ENCODE measurements at regions not wholly inside any gene's neighbourhood (a gene's known extent, or its start where the extent isn't known, plus 50 kb on each side); places are given as distances from the start of the nearest gene placed in this dataset.

GRCh38 chr2:121134728-121135127 is 150.3 kb downstream of the TFCP2L1 start:
- TF ChIP-seq, protein P1, sequence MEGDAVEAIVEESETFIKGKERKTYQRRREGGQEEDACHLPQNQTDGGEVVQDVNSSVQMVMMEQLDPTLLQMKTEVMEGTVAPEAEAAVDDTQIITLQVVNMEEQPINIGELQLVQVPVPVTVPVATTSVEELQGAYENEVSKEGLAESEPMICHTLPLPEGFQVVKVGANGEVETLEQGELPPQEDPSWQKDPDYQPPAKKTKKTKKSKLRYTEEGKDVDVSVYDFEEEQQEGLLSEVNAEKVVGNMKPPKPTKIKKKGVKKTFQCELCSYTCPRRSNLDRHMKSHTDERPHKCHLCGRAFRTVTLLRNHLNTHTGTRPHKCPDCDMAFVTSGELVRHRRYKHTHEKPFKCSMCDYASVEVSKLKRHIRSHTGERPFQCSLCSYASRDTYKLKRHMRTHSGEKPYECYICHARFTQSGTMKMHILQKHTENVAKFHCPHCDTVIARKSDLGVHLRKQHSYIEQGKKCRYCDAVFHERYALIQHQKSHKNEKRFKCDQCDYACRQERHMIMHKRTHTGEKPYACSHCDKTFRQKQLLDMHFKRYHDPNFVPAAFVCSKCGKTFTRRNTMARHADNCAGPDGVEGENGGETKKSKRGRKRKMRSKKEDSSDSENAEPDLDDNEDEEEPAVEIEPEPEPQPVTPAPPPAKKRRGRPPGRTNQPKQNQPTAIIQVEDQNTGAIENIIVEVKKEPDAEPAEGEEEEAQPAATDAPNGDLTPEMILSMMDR (IDR thresholded peaks at IDR 0.05; ENCODE audit: insufficient read depth, low read depth, low read length): no peak
- TF ChIP-seq EZH2 (IDR thresholded peaks at IDR 0.05; ENCODE audit: insufficient read depth, low read length): no peak
